ENCODE measurements at regions not wholly inside any gene's neighbourhood (a gene's known extent, or its start where the extent isn't known, plus 50 kb on each side); places are given as distances from the start of the nearest gene placed in this dataset.
"Not testable (repeated sequence)": the region's sequence is repeated elsewhere in the genome, so short reads cannot be mapped to it uniquely, and the experiment has no call there.

DNA sequence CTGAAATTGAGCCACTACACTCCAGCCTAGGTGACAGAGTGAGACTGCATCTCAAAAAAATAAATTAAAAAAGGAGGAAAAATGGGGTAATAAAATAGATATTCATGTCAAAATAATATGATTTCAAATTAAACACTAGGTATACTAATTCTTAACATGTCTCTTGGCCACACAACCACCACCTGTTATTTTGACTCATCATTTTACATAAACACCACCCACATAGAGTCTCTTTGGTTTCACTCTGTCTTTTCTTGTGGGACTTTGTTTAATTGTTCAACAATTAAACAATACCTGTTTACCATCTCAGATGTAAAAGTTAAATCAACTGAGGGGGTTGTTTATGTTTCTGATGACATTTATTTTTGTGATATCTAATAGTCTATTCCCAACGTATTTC lies 476.8 kb upstream of the ADGRB3 start:
- DNase-seq = no peak
- Mint-ChIP-seq H3K27me3 (no peaks in the 10 kb centered on the region), H3K27ac (no peak overlapping the region), H3K4me1 (no peaks in the 10 kb centered on the region), H3K36me3 (ENCODE audit: low read depth) (no peaks in the 10 kb centered on the region), H3K4me3 (no peak overlapping the region)
- H3K9me3 ChIP-seq (ENCODE audit: control insufficient read depth, low read length, poor library complexity, severe bottlenecking) = no peaks in the 10 kb centered on the region
- no peak for ATAC-seq

DNA sequence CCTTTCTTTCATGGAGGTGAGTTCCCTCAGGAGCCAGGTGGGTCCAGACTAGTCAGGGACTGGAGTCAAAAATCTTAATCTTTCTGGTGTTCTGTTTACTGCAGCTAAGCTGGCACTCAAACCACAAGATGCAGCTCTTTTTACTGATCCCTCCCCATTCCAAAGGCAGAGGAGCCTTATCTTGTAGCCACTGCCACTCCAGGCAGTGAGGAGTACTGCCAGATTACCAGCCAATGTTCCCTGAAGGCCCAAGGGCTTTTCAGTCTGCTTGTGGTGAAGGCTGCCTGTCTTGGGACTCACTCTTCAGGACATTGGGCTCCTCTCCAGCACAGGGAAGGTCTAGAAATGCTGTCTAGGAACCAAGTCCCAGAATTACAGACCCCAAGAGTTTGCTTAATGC lies 490.4 kb upstream of the ADGRB3 start:
- Mint-ChIP-seq H3K4me1 (no peaks in the 10 kb centered on the region), H3K36me3 (ENCODE audit: low read depth) (no peaks in the 10 kb centered on the region), H3K27me3 (no peaks in the 10 kb centered on the region)

DNA sequence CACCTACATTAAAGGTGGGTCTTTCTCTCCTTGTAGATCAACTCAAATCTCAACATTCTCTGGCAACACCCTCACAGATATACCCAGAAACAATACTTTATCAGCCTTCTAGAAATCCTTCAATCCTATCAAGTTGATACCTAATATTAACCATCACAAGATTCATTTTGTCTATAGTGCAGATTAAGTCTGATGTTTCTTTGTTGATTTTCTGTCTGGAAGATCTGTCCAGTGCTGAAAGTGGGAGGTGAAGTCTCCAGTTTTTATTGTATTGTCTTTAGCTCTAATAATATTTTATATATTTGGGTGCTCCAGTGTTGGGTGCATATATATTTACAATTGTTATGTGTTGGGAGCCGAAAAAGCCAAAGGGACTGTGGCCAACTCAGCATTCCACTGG lies 493.9 kb upstream of the ADGRB3 start:
- no peak for ATAC-seq
- H3K27ac Mint-ChIP-seq = no peak overlapping the region
- H3K4me1 Mint-ChIP-seq = no peaks in the 10 kb centered on the region
- H3K36me3 Mint-ChIP-seq (ENCODE audit: low read depth) = no peaks in the 10 kb centered on the region
- no peaks in the 10 kb centered on the region for H3K27me3 Mint-ChIP-seq
- no peak for DNase-seq
- no peak overlapping the region for H3K4me3 Mint-ChIP-seq
- no peaks in the 10 kb centered on the region for H3K9me3 ChIP-seq (ENCODE audit: control insufficient read depth, low read length, poor library complexity, severe bottlenecking)

More for the DNA sequence above, 490.4 kb upstream of the ADGRB3 start:
- H3K9me3 ChIP-seq (ENCODE audit: control insufficient read depth, low read length, poor library complexity, severe bottlenecking) = no peaks in the 10 kb centered on the region
- Mint-ChIP-seq H3K27ac (no peak overlapping the region), H3K4me3 (no peak overlapping the region)
- DNase-seq (no peak), ATAC-seq (no peak)

DNA sequence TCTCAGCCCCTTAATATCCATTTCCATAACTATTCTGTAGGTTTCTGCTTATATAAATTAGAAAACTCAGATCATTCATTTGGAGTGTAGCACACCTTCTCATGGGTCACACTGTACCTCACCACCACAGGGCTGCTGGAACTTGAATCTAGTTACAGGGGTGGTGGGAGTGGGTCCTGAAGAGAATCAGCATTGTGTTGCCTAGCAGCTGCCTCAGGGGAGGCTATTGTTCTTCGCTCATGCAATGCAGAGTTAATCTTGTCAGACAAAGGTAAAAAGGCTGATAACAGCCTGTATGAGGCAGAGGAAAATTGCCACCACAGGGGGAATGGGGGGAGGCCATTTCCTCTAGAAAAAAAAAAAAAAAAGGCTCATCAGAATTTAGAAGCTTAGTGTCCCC lies 496.0 kb upstream of the ADGRB3 start:
- no peaks in the 10 kb centered on the region for H3K27me3 Mint-ChIP-seq
- H3K4me1 Mint-ChIP-seq = no peaks in the 10 kb centered on the region
- H3K27ac Mint-ChIP-seq = no peak overlapping the region
- ATAC-seq (no peak), DNase-seq (no peak)
- H3K9me3 ChIP-seq (ENCODE audit: control insufficient read depth, low read length, poor library complexity, severe bottlenecking) = no peaks in the 10 kb centered on the region
- no peaks in the 10 kb centered on the region for H3K36me3 Mint-ChIP-seq (ENCODE audit: low read depth)
- no peak overlapping the region for H3K4me3 Mint-ChIP-seq

DNA sequence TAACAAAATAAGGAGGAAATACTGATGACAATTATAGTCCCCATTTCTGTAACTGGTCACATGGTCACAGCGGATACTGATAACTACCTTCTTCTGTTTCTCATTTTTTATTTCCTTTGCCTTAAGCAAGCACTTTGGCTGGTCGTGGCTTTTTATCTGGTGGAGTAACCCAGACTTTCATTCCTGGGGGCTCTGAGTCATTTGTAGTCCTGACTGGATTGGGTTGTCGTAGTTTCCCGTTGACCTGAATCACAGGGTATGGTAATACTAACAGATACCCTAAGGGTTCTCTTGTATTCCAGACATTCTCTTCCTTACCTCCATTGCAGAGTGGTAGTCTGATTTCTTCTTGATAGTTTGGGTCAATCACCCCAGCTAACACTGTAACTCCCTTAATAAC lies 500.3 kb upstream of the ADGRB3 start:
- Mint-ChIP-seq H3K27ac (no peak overlapping the region), H3K36me3 (ENCODE audit: low read depth) (no peaks in the 10 kb centered on the region), H3K27me3 (no peaks in the 10 kb centered on the region), H3K4me1 (no peaks in the 10 kb centered on the region), H3K4me3 (no peak overlapping the region)
- H3K9me3 ChIP-seq (ENCODE audit: control insufficient read depth, low read length, poor library complexity, severe bottlenecking) = no peaks in the 10 kb centered on the region
- no peak for DNase-seq
- ATAC-seq = no peak

DNA sequence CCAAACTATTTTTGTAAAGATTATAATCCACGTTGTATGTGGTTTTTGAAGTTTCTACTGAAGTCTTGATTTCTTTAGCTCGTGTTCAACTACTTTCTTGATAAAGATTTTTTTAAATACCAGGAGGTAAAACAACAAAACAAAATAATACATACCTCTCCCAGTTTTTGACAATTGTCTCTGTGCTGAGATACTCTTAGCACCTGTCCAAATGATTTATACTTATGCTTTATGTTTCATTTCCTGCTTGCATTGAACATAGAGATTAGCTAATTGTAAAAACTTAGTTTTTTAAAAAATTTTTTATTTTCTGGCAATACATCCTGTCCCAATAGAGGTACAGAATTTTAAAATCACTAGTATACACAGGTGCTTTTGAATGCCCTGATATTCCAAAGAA lies 506.9 kb upstream of the ADGRB3 start:
- H3K27ac Mint-ChIP-seq = no peak overlapping the region
- no peak for ATAC-seq
- no peaks in the 10 kb centered on the region for H3K36me3 Mint-ChIP-seq (ENCODE audit: low read depth)
- no peak overlapping the region for H3K4me3 Mint-ChIP-seq
- H3K9me3 ChIP-seq (ENCODE audit: control insufficient read depth, low read length, poor library complexity, severe bottlenecking) = no peaks in the 10 kb centered on the region
- no peaks in the 10 kb centered on the region for H3K27me3 Mint-ChIP-seq
- no peak for DNase-seq
- H3K4me1 Mint-ChIP-seq = no peaks in the 10 kb centered on the region

DNA sequence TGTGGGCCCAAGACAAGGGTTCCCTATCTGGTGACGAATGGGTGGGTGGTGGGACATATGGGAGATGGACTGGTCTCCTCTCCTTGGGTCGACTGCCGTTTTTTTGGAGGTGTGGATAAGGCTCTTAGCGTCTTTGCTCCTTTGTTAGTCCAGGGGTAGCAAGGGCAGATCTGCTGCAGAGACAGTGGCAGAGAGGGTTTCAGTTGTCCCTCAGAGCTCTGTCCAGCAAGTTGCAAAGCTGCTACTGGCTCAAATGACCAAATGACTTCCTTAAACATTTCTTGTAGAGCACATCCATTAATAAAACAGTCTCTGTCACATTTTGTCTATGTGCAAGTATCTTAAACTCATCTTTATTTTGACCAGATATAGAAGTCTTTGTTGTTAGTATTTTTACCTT lies 508.0 kb upstream of the ADGRB3 start:
- Mint-ChIP-seq H3K36me3 (ENCODE audit: low read depth) (no peaks in the 10 kb centered on the region), H3K4me3 (no peak overlapping the region), H3K4me1 (no peaks in the 10 kb centered on the region), H3K27ac (no peak overlapping the region), H3K27me3 (no peaks in the 10 kb centered on the region)
- no peak for ATAC-seq
- no peak for DNase-seq
- H3K9me3 ChIP-seq (ENCODE audit: control insufficient read depth, low read length, poor library complexity, severe bottlenecking) = no peaks in the 10 kb centered on the region

DNA sequence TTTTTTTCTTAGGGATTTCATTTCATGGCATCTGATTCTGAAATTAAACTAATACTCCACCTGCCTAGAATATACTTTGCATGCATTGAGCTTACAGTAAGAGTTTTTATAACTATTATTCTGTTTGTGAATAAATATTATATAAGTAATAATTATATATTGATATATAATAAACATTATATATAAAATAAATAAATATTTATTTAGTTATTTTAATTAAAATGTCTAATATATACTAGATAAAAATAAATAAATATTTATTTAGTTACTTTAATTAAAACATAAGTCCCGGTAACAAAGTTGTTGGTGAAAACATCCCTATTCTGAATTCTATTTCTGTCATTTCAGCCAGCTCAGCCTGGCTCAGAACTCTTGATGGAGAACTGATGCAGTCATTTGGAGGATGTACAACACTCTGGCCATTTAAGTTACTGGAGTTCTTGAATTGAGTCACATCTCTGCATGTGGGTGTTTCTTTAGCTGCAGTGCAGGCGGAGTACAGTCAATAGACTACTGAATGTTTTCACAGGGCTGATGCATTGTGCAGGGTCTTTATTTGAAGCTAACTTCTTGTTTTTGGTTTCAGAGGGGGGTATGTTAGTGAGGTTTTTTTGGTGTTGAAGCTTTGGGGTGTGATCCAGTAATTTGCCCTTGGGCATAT lies 508.9 kb upstream of the ADGRB3 start:
- H3K27me3 Mint-ChIP-seq = no peaks in the 10 kb centered on the region
- no peak for ATAC-seq
- no peak for DNase-seq
- H3K27ac Mint-ChIP-seq = no peak overlapping the region
- H3K4me1 Mint-ChIP-seq = no peaks in the 10 kb centered on the region
- no peaks in the 10 kb centered on the region for H3K36me3 Mint-ChIP-seq (ENCODE audit: low read depth)
- H3K9me3 ChIP-seq (ENCODE audit: control insufficient read depth, low read length, poor library complexity, severe bottlenecking) = no peaks in the 10 kb centered on the region
- H3K4me3 Mint-ChIP-seq = no peak overlapping the region

DNA sequence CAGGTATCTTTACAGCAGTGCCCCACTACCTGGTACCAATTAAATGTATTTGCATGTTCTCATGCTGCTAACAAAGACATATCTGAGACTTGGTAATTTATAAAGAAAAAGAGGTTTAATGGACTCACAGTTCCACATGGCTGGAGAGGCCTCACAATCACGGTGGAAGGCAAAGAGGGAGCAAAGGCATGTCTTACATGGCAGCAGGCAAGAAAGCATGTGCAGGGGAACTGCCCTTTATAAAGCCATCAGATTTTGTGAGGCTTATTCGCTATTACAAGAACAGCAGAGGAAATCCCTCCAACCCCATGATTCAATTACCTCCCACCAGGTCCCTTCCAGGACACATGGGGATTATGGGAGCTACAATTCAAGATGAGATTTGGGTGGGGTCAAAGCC lies 512.1 kb upstream of the ADGRB3 start:
- ATAC-seq; H3K9me3 ChIP-seq (ENCODE audit: control insufficient read depth, low read length, poor library complexity, severe bottlenecking); DNase-seq; H3K4me1 Mint-ChIP-seq; H3K27me3 Mint-ChIP-seq; H3K36me3 Mint-ChIP-seq (ENCODE audit: low read depth); H3K4me3 Mint-ChIP-seq; H3K27ac Mint-ChIP-seq: not testable (repeated sequence)

DNA sequence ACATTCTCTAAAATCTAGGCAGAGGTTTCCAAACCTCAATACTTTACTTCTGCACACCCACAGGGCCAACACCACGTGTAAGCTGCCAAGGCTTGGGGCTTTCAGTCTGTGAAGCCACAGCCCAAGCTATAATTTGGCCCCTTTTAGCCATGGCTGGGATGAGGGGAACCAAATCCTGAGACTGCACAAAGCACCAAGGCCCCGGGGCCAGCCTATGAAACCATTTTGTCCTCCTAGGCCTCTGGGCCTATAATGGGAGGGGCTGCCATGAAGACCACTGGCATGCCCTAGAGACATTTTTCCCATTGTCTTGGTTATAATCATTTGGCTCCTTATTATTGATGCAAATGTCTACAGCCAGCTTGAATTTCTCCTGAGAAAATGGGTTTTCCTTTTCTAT lies 513.0 kb upstream of the ADGRB3 start:
- no peaks in the 10 kb centered on the region for H3K27me3 Mint-ChIP-seq
- H3K27ac Mint-ChIP-seq = no peak overlapping the region
- H3K36me3 Mint-ChIP-seq (ENCODE audit: low read depth) = no peaks in the 10 kb centered on the region
- no peak for ATAC-seq
- no peak for DNase-seq
- H3K4me3 Mint-ChIP-seq = no peak overlapping the region
- H3K4me1 Mint-ChIP-seq = no peaks in the 10 kb centered on the region
- H3K9me3 ChIP-seq (ENCODE audit: control insufficient read depth, low read length, poor library complexity, severe bottlenecking) = no peaks in the 10 kb centered on the region

DNA sequence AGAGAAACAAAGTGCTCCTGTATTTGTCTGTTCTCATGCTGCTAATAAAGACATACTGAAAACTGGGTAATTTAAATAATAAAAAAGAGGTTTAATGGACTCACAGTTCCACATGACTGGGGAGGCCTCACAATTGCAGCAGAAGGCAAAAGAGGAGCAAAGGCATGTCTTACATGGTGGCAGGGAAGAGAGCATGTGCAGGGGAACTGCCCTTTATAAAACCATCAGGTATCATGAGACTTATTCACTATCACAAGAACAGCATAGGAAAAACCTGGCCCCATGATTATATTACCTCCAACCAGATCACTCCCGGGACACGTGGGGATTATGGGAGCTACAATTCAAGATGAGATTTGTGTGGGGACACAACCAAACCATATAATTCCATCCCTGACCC lies 514.1 kb upstream of the ADGRB3 start:
- not testable (repeated sequence) for DNase-seq; H3K36me3 Mint-ChIP-seq (ENCODE audit: low read depth); H3K4me3 Mint-ChIP-seq; H3K9me3 ChIP-seq (ENCODE audit: control insufficient read depth, low read length, poor library complexity, severe bottlenecking); H3K4me1 Mint-ChIP-seq; ATAC-seq; H3K27ac Mint-ChIP-seq; H3K27me3 Mint-ChIP-seq

DNA sequence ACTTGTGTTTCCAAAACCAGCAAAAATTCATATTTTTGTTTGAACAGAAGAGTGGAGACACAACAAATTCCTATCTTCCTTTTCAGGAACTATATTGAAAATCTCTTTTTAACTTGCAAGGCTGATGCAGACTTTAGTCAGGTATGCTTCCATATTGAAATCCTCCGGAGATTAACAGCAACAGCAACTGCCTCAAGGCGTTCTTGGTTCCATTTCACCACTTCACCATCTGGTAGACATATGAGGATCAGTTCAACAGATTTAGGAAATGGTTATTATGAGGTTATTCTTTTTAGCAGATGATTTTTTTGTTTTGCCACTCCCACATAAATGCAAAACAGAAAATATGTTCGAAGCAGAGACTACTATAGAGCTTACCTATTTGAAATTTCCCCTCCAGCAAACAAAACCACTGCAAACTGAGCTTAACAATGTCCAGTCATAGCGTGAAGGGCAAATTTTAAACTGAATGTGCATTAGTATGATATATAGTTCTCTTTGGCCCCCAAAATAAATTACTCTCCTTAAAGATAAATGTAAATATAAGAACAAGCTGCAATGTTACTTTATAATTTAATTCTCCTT lies 520.5 kb upstream of the ADGRB3 start:
- H3K4me1 Mint-ChIP-seq = no peaks in the 10 kb centered on the region
- no peaks in the 10 kb centered on the region for H3K27me3 Mint-ChIP-seq
- no peak overlapping the region for H3K27ac Mint-ChIP-seq
- no peak for DNase-seq
- H3K9me3 ChIP-seq (ENCODE audit: control insufficient read depth, low read length, poor library complexity, severe bottlenecking) = no peaks in the 10 kb centered on the region
- H3K4me3 Mint-ChIP-seq = no peak overlapping the region
- no peak for ATAC-seq
- H3K36me3 Mint-ChIP-seq (ENCODE audit: low read depth) = no peaks in the 10 kb centered on the region

DNA sequence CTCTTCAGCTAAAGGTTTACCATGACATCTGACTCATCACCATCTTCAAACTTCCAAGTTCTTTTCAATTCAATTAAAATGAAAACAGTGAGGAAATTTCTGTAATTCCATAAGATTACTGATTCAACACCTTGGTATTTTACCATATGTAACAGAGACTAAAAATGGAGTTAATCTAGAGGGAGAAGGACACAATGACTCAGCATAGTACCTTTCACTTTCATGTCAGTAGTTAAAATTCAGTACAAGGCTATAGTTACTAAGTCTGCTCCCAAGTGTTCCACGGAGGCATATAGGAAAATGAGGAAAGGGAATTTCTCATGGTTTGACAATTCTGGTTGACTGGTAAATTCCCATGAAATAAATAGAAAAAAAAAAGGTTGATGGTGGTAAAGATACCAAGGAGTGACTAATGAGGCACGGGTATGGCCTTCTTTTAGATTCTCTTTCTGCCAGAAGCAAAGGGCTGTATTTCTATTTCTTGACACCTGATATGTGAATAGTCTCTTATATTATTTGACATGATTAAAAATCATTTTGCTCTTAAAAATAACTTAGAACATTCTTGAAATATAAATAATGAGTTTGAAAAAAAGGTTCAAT lies 526.7 kb upstream of the ADGRB3 start:
- no peak overlapping the region for H3K4me3 Mint-ChIP-seq
- DNase-seq = no peak
- no peak overlapping the region for H3K27ac Mint-ChIP-seq
- ATAC-seq = no peak
- no peaks in the 10 kb centered on the region for H3K27me3 Mint-ChIP-seq
- H3K36me3 Mint-ChIP-seq (ENCODE audit: low read depth) = no peaks in the 10 kb centered on the region
- no peaks in the 10 kb centered on the region for H3K4me1 Mint-ChIP-seq
- no peaks in the 10 kb centered on the region for H3K9me3 ChIP-seq (ENCODE audit: control insufficient read depth, low read length, poor library complexity, severe bottlenecking)

DNA sequence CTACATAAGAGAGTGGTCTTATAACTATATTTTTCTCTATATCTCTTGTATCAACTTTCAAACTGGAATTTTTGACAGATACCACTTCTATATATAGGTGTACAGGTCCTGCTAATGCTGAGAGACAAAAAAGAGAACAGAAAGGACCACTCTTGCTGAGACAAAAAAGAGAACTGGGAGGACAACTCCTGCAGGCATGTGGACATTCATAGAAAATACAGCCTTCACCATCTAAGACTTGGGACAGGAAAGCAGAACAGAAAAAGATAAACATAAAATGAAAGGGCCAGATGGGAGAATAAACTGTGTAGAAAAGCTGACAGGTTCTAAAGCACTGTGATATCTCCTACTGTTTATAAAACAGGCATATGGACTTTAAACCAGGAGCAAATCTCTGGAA lies 541.0 kb upstream of the ADGRB3 start:
- Mint-ChIP-seq H3K4me1 (no peaks in the 10 kb centered on the region), H3K27me3 (no peaks in the 10 kb centered on the region), H3K4me3 (no peak overlapping the region), H3K27ac (no peak overlapping the region), H3K36me3 (ENCODE audit: low read depth) (no peaks in the 10 kb centered on the region)
- ATAC-seq = no peak
- no peak for DNase-seq
- H3K9me3 ChIP-seq (ENCODE audit: control insufficient read depth, low read length, poor library complexity, severe bottlenecking) = no peaks in the 10 kb centered on the region

Data from T-helper 17 cell (primary cell).